NCI-H2107 (cell line): ENCODE measurements at regions not wholly inside any gene's neighbourhood (a gene's known extent, or its start where the extent isn't known, plus 50 kb on each side); places are given as distances from the start of the nearest gene placed in this dataset.
"Not testable (repeated sequence)": the region's sequence is repeated elsewhere in the genome, so short reads cannot be mapped to it uniquely, and the experiment has no call there.

Source experiments
- DNase-seq: peaks from one replicate; lab custom pipeline; 2025; lab: John Stamatoyannopoulos, UW

- DNase-seq: not testable (repeated sequence)
These were observed 196.9 kb upstream of the ARL4C start for GRCh38 chr2:234693681-234694190.

GRCh38 chr2:234693191-234693590 is 196.3 kb upstream of the ARL4C start:
- not testable (repeated sequence) for DNase-seq

GRCh38 chr2:234691968-234692955 is 195.4 kb upstream of the ARL4C start:
- no peak for DNase-seq

- DNase-seq: peak; percentile 69
These were observed 194.3 kb upstream of the ARL4C start for GRCh38 chr2:234691214-234691575.

GRCh38 chr2:234690569-234691213 is 193.8 kb upstream of the ARL4C start:
- peak; percentile 69 for DNase-seq

GRCh38 chr2:234689911-234690379 is 193.1 kb upstream of the ARL4C start:
- no peak for DNase-seq

- no peak for DNase-seq
These were observed 191.0 kb upstream of the ARL4C start for GRCh38 chr2:234687718-234688475.

GRCh38 chr2:234686088-234686890 is 189.4 kb upstream of the ARL4C start:
- DNase-seq: no peak

GRCh38 chr2:234684466-234684865 is 187.6 kb upstream of the ARL4C start:
- no peak for DNase-seq

GRCh38 chr2:234683950-234684349 is 187.1 kb upstream of the ARL4C start:
- DNase-seq: no peak

GRCh38 chr2:234682492-234683228 is 185.8 kb upstream of the ARL4C start:
- DNase-seq: no peak

GRCh38 chr2:234680688-234681619 is 184.1 kb upstream of the ARL4C start:
- DNase-seq: no peak

GRCh38 chr2:234679741-234680687 is 183.1 kb upstream of the ARL4C start:
- no peak for DNase-seq

- DNase-seq: no peak
These were observed 182.4 kb upstream of the ARL4C start for GRCh38 chr2:234679301-234679740.

GRCh38 chr2:234678711-234679110 is 181.8 kb upstream of the ARL4C start:
- no peak for DNase-seq

GRCh38 chr2:234677758-234678538 is 181.1 kb upstream of the ARL4C start:
- DNase-seq: no peak

GRCh38 chr2:234676783-234677450 is 180.0 kb upstream of the ARL4C start:
- DNase-seq: no peak
